ENCODE measurements at regions not wholly inside any gene's neighbourhood (a gene's known extent, or its start where the extent isn't known, plus 50 kb on each side); places are given as distances from the start of the nearest gene placed in this dataset.

GRCh38 chr2:129212299-129212958, 767.0 kb upstream of the RAB6C start:
- DNase-seq (ENCODE audit: insufficient read length, low spot score): no peak
- TF ChIP-seq PAX5 (IDR thresholded peaks at IDR 0.05; ENCODE audit: insufficient read depth, low read length, severe bottlenecking) (no peak), POLR2AphosphoS5 (IDR thresholded peaks at IDR 0.05; ENCODE audit: low read depth, low read length) (no peak), SPI1 (IDR thresholded peaks at IDR 0.05; ENCODE audit: low read depth, low read length) (no peak), TAF1 (IDR thresholded peaks at IDR 0.05; ENCODE audit: low read depth, low read length) (no peak), POU2F2 (IDR thresholded peaks at IDR 0.05; ENCODE audit: low read depth, low read length) (no peak), POLR2A (IDR thresholded peaks at IDR 0.05; ENCODE audit: low read depth, low read length) (no peak)
- FAIRE-seq: no peak

DNA sequence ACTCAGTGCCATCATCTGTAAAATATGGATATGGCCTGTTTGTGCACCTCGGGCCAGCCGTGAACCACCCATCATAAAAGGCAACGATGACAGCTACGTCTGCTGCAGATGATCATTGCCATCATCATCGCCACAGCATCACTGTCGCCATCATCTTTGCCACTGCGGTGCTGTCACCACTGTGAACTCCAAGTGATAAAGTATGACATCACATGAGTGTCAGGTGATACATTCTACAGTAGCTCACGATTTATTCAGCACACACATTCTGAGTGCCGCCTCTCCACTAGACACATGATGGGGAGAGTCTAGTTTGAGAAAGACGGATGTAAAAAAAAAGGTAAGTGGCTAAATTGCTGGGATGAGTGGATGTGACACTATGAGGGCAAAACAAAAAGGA, 755.4 kb upstream of the RAB6C start:
- TF ChIP-seq POLR2AphosphoS5 (IDR thresholded peaks at IDR 0.05; ENCODE audit: low read depth, low read length) (no peak), PAX5 (IDR thresholded peaks at IDR 0.05; ENCODE audit: insufficient read depth, low read length, severe bottlenecking) (no peak), POU2F2 (IDR thresholded peaks at IDR 0.05; ENCODE audit: low read depth, low read length) (no peak), POLR2A (IDR thresholded peaks at IDR 0.05; ENCODE audit: low read depth, low read length) (no peak), SPI1 (IDR thresholded peaks at IDR 0.05; ENCODE audit: low read depth, low read length) (no peak), TAF1 (IDR thresholded peaks at IDR 0.05; ENCODE audit: low read depth, low read length) (no peak)
- DNase-seq (ENCODE audit: insufficient read length, low spot score) (no peak), FAIRE-seq (no peak)

- DNase-seq (ENCODE audit: insufficient read length, low spot score) (no peak), FAIRE-seq (no peak)
- no peak for TF ChIP-seq TAF1 (IDR thresholded peaks at IDR 0.05; ENCODE audit: low read depth, low read length)
- no peak for TF ChIP-seq PAX5 (IDR thresholded peaks at IDR 0.05; ENCODE audit: insufficient read depth, low read length, severe bottlenecking)
- no peak for TF ChIP-seq POU2F2 (IDR thresholded peaks at IDR 0.05; ENCODE audit: low read depth, low read length)
- TF ChIP-seq POLR2A (IDR thresholded peaks at IDR 0.05; ENCODE audit: low read depth, low read length): no peak
- no peak for TF ChIP-seq SPI1 (IDR thresholded peaks at IDR 0.05; ENCODE audit: low read depth, low read length)
- no peak for TF ChIP-seq POLR2AphosphoS5 (IDR thresholded peaks at IDR 0.05; ENCODE audit: low read depth, low read length)
Observed at GRCh38 chr2:129224486-129224885, 755.0 kb upstream of the RAB6C start.

DNA sequence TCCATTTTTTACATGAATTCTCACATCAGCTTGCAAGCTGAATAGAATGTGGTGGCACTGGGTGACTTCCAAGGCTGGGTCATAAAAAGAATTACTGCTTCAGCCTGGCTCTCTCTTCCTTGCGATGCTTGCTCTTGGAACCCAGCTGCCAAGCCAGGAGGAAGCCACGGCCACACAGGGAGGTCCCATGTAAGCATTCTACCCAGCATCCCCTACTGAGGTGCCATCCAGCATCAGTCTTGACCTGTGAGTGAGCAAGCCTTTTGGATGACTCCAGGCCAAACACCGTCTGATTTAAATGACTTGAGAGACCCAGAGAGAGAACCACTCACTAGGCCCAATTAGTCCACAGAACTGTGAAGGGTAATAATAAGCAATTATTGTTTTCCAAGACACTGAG, 750.3 kb upstream of the RAB6C start:
- TF ChIP-seq POLR2AphosphoS5 (IDR thresholded peaks at IDR 0.05; ENCODE audit: low read depth, low read length) (no peak), PAX5 (IDR thresholded peaks at IDR 0.05; ENCODE audit: insufficient read depth, low read length, severe bottlenecking) (no peak), TAF1 (IDR thresholded peaks at IDR 0.05; ENCODE audit: low read depth, low read length) (no peak), POLR2A (IDR thresholded peaks at IDR 0.05; ENCODE audit: low read depth, low read length) (no peak), POU2F2 (IDR thresholded peaks at IDR 0.05; ENCODE audit: low read depth, low read length) (no peak), SPI1 (IDR thresholded peaks at IDR 0.05; ENCODE audit: low read depth, low read length) (no peak)
- no peak for DNase-seq (ENCODE audit: insufficient read length, low spot score)
- FAIRE-seq: no peak

- TF ChIP-seq PAX5 (IDR thresholded peaks at IDR 0.05; ENCODE audit: insufficient read depth, low read length, severe bottlenecking) (no peak), POU2F2 (IDR thresholded peaks at IDR 0.05; ENCODE audit: low read depth, low read length) (no peak), POLR2A (IDR thresholded peaks at IDR 0.05; ENCODE audit: low read depth, low read length) (no peak), TAF1 (IDR thresholded peaks at IDR 0.05; ENCODE audit: low read depth, low read length) (no peak), SPI1 (IDR thresholded peaks at IDR 0.05; ENCODE audit: low read depth, low read length) (no peak), POLR2AphosphoS5 (IDR thresholded peaks at IDR 0.05; ENCODE audit: low read depth, low read length) (no peak)
- DNase-seq (ENCODE audit: insufficient read length, low spot score): no peak
Observed at GRCh38 chr2:129229830-129230441, 749.5 kb upstream of the RAB6C start.

GRCh38 chr2:129231924-129232323, 747.5 kb upstream of the RAB6C start:
- no peak for DNase-seq (ENCODE audit: insufficient read length, low spot score)
- TF ChIP-seq SPI1 (IDR thresholded peaks at IDR 0.05; ENCODE audit: low read depth, low read length) (no peak), POLR2A (IDR thresholded peaks at IDR 0.05; ENCODE audit: low read depth, low read length) (no peak), POU2F2 (IDR thresholded peaks at IDR 0.05; ENCODE audit: low read depth, low read length) (no peak), PAX5 (IDR thresholded peaks at IDR 0.05; ENCODE audit: insufficient read depth, low read length, severe bottlenecking) (no peak), POLR2AphosphoS5 (IDR thresholded peaks at IDR 0.05; ENCODE audit: low read depth, low read length) (no peak)
- no peak for FAIRE-seq

More at GRCh38 chr2:129229830-129230441, 749.5 kb upstream of the RAB6C start:
- FAIRE-seq: no peak

DNA sequence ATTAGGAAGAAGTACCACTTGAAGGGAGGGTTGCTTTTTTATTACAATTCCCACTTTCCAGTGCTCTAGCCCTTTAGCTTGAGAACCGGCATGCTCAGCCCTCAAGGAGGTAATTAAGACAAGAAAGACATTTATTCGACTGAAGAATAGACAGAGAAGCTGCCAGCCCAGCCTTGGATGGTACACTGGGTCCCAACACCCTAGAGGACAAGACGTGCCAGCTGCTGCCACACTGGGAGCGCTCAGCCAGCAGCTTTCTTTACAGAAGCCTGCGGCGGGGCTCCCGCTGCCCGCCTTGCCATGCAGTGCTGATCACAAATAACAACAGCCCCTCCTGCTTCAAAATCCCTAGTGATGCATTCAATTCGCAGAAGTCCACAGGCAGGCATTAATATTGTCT, 746.3 kb upstream of the RAB6C start:
- DNase-seq (ENCODE audit: insufficient read length, low spot score) (no peak), FAIRE-seq (no peak)
- TF ChIP-seq SPI1 (IDR thresholded peaks at IDR 0.05; ENCODE audit: low read depth, low read length) (no peak), POLR2AphosphoS5 (IDR thresholded peaks at IDR 0.05; ENCODE audit: low read depth, low read length) (no peak), TAF1 (IDR thresholded peaks at IDR 0.05; ENCODE audit: low read depth, low read length) (no peak), POLR2A (IDR thresholded peaks at IDR 0.05; ENCODE audit: low read depth, low read length) (no peak), PAX5 (IDR thresholded peaks at IDR 0.05; ENCODE audit: insufficient read depth, low read length, severe bottlenecking) (no peak), POU2F2 (IDR thresholded peaks at IDR 0.05; ENCODE audit: low read depth, low read length) (no peak)

DNA sequence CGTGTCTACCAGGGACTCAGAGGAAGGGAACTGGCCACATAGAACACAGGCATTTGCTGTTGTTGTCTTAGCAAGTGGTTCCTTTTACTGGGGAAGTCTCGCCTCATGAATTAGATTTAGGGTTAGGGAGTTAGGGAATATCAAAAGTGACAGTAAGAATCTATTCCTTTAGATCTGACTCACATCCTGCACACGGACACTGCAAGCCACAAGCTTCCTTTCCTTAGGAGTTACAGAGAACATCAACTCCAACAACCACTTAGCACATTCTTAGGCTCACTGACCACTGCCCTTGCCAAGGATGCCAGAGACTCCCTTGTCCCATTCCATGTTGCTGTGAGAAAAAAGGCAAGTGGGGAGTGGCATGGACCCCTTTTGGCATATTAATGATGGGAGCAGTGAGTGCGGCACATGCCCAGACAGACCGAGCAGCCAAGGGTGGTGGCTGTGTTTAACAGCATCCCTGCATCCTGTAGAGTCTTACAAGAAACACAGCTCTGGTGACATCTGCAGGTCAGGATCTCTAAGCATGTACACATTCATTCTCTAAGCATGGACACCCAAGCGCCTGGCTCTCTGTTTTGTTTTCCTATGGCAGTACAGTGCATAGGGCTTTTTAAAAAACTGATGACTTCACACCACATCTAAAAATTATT, 745.6 kb upstream of the RAB6C start:
- FAIRE-seq (no peak), DNase-seq (ENCODE audit: insufficient read length, low spot score) (no peak)
- TF ChIP-seq POLR2AphosphoS5 (IDR thresholded peaks at IDR 0.05; ENCODE audit: low read depth, low read length) (no peak), POLR2A (IDR thresholded peaks at IDR 0.05; ENCODE audit: low read depth, low read length) (no peak), PAX5 (IDR thresholded peaks at IDR 0.05; ENCODE audit: insufficient read depth, low read length, severe bottlenecking) (no peak), SPI1 (IDR thresholded peaks at IDR 0.05; ENCODE audit: low read depth, low read length) (no peak)

- FAIRE-seq (no peak), DNase-seq (ENCODE audit: insufficient read length, low spot score) (no peak)
- no peak for TF ChIP-seq SPI1 (IDR thresholded peaks at IDR 0.05; ENCODE audit: low read depth, low read length)
- no peak for TF ChIP-seq POU2F2 (IDR thresholded peaks at IDR 0.05; ENCODE audit: low read depth, low read length)
- no peak for TF ChIP-seq PAX5 (IDR thresholded peaks at IDR 0.05; ENCODE audit: insufficient read depth, low read length, severe bottlenecking)
- no peak for TF ChIP-seq POLR2AphosphoS5 (IDR thresholded peaks at IDR 0.05; ENCODE audit: low read depth, low read length)
- no peak for TF ChIP-seq POLR2A (IDR thresholded peaks at IDR 0.05; ENCODE audit: low read depth, low read length)
- TF ChIP-seq TAF1 (IDR thresholded peaks at IDR 0.05; ENCODE audit: low read depth, low read length): no peak
Observed at GRCh38 chr2:129236601-129237000, 742.9 kb upstream of the RAB6C start.
